ENCODE measurements at regions not wholly inside any gene's neighbourhood (a gene's known extent, or its start where the extent isn't known, plus 50 kb on each side); places are given as distances from the start of the nearest gene placed in this dataset.

DNA sequence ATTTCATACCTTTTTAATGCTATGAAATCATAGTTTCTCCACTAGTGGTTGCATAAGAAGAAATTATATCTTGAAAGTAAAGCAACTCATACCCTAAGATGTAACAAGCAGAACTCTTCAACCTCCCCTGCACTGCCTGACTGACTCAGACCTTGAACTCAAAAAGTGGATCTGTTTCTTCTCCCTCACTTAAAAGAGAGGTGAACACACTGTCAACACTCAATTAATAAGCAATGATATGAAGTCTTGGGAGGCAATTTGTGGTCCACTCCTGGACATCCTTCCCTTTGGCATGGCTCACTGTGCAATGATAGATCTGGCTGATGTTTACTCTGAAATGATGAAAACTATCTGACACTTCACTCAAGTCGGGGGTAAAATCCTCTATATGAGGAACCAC is 282.0 kb upstream of the DKK2 start:
- POLR2A ChIA-PET = no interaction called here
- H3K4me1 ChIP-seq (ENCODE audit: control insufficient read depth in 1 of 2, insufficient read depth in 2 of 2, low read length in 2 of 2) = no peaks in the 10 kb centered on the region
- intact Hi-C loops (cut with micrococcal nuclease) = no loop called here
- no peak overlapping the region for H3K4me3 ChIP-seq (replicated peaks in 1 of 2; ENCODE audit: low read depth in 1 of 2, low read length in 2 of 2)
- no peaks in the 10 kb centered on the region for H4K20me1 ChIP-seq (ENCODE audit: insufficient read depth)
- H3K9ac ChIP-seq (ENCODE audit: low read length) = no peak overlapping the region
- H3K27ac ChIP-seq (ENCODE audit: low read depth, low read length) = no peak overlapping the region
- no peak overlapping the region for H2AFZ ChIP-seq (ENCODE audit: low read depth, low read length, poor library complexity, severe bottlenecking)
- H3K79me2 ChIP-seq (ENCODE audit: insufficient read depth, low read length) = no peaks in the 10 kb centered on the region
- no peaks in the 10 kb centered on the region for H3K9me2 ChIP-seq (ENCODE audit: insufficient read depth)
- DNase-seq (ENCODE audit: low read depth, low spot score) (no peak), ATAC-seq (no peak)
- CTCF ChIA-PET = no interaction called here
- RAD21 ChIA-PET (ENCODE audit: low non-redundant PET in 1 of 2, low total read pairs in 2 of 2, uncharacterized antibody in 2 of 2, unreplicated experiment in 2 of 2) = no interaction called here
- H3K4me2 ChIP-seq (ENCODE audit: low read length) = no peak overlapping the region; the same call in 1 of the 2 replicates
- no peaks in the 10 kb centered on the region for H3K9me3 ChIP-seq (ENCODE audit: control insufficient read depth in 1 of 2, insufficient read depth in 1 of 2, low read depth in 1 of 2, low read length in 2 of 2)
- no TSS peak for BruUV-seq (replicated peaks)
- TF ChIP-seq FOSL1 (IDR thresholded peaks at IDR 0.05; ENCODE audit: low read depth) (no peak), POLR2A (IDR thresholded peaks at IDR 0.05; ENCODE audit: borderline replicate concordance, extremely low read depth, insufficient read depth, insufficient read length) (no peak), RAD21 (IDR thresholded peaks at IDR 0.05; ENCODE audit: low read depth) (no peak), JUND (IDR thresholded peaks at IDR 0.05) (no peak), CBX3 (IDR thresholded peaks at IDR 0.05; ENCODE audit: low read depth) (no peak), CTCF (IDR thresholded peaks at IDR 0.05 in 2 of 3, conservative IDR thresholded peaks at IDR 0.05 in 1 of 3; ENCODE audit: borderline replicate concordance in 1 of 3, insufficient read depth in 1 of 3, low read depth in 2 of 3, low read length in 2 of 3) (no peak), ATF3 (IDR thresholded peaks at IDR 0.05) (no peak), TCF7L2 (IDR thresholded peaks at IDR 0.05; ENCODE audit: borderline replicate concordance, extremely low read depth, insufficient read depth, insufficient read length) (no peak), SIN3A (IDR thresholded peaks at IDR 0.05; ENCODE audit: low read depth) (no peak), EZH2 (IDR thresholded peaks at IDR 0.05) (no peak), ZNF274 (IDR thresholded peaks at IDR 0.05; ENCODE audit: low read depth, low read length) (no peak), CEBPB (IDR thresholded peaks at IDR 0.05; ENCODE audit: low read depth) (no peak), EZH2phosphoT487 (IDR thresholded peaks at IDR 0.05; ENCODE audit: borderline replicate concordance) (no peak), SRF (IDR thresholded peaks at IDR 0.05; ENCODE audit: low read depth) (no peak), EGR1 (IDR thresholded peaks at IDR 0.05; ENCODE audit: low read depth) (no peak)
- TF ChIP-seq, protein P1, sequence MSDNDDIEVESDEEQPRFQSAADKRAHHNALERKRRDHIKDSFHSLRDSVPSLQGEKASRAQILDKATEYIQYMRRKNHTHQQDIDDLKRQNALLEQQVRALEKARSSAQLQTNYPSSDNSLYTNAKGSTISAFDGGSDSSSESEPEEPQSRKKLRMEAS (IDR thresholded peaks at IDR 0.05) = no peak
- TF ChIP-seq, protein P2, sequence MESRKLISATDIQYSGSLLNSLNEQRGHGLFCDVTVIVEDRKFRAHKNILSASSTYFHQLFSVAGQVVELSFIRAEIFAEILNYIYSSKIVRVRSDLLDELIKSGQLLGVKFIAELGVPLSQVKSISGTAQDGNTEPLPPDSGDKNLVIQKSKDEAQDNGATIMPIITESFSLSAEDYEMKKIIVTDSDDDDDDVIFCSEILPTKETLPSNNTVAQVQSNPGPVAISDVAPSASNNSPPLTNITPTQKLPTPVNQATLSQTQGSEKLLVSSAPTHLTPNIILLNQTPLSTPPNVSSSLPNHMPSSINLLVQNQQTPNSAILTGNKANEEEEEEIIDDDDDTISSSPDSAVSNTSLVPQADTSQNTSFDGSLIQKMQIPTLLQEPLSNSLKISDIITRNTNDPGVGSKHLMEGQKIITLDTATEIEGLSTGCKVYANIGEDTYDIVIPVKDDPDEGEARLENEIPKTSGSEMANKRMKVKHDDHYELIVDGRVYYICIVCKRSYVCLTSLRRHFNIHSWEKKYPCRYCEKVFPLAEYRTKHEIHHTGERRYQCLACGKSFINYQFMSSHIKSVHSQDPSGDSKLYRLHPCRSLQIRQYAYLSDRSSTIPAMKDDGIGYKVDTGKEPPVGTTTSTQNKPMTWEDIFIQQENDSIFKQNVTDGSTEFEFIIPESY (IDR thresholded peaks at IDR 0.05; ENCODE audit: extremely low read depth, insufficient replicate concordance, low read length) = no peak
- H3K36me3 ChIP-seq (ENCODE audit: control insufficient read depth in 1 of 2, insufficient read depth in 2 of 2, low read length in 2 of 2) = no peaks in the 10 kb centered on the region
- no peaks in the 10 kb centered on the region for H3K27me3 ChIP-seq (ENCODE audit: insufficient read depth, low read length)
